MCF 10A (cell line): ENCODE measurements at regions not wholly inside any gene's neighbourhood (a gene's known extent, or its start where the extent isn't known, plus 50 kb on each side); places are given as distances from the start of the nearest gene placed in this dataset.

Source experiments
- BruUV-seq: library from RNA; stranded (reverse); fragments of 400-500 nt; replicated peaks from 2 replicates; lab custom pipeline; 2021; lab: Mats Ljungman, UMichigan
- CTCF ChIA-PET: fragments of 300-600 bp; sonication (Branson Sonifier 250); formaldehyde crosslinking; extraction: SDS; loops from one replicate; lab custom pipeline; 2021; ENCODE audit warnings: antibody characterized with exemption, inconsistent platforms; lab: Yijun Ruan, JAX
- POLR2A ChIA-PET: fragments of 300-600, 350-650 bp; sonication (Branson Sonifier 250); formaldehyde crosslinking; extraction: SDS; loops from one replicate; lab custom pipeline; 2020; ENCODE audit warnings: antibody characterized with exemption, inconsistent platforms; lab: Yijun Ruan, JAX
- DNase-seq: peaks from one replicate; pipeline ENCODE4 v3.0.0-alpha.2; 2018; ENCODE audit not compliant: unreplicated experiment
- H3K27ac Mint-ChIP-seq: one replicate; pipeline ENCODE4 v1.8.0; 2022; ENCODE audit warnings: mild to moderate bottlenecking, low read depth, mixed read lengths; ENCODE audit not compliant: unreplicated experiment
- H3K27me3 Mint-ChIP-seq: one replicate; pipeline ENCODE4 v1.8.0; 2022; ENCODE audit warnings: mixed read lengths; ENCODE audit not compliant: insufficient read depth, unreplicated experiment
- H3K36me3 Mint-ChIP-seq: one replicate; pipeline ENCODE4 v1.8.0; 2022; ENCODE audit warnings: mild to moderate bottlenecking, moderate library complexity, mixed read lengths; ENCODE audit not compliant: insufficient read depth, unreplicated experiment
- H3K4me1 Mint-ChIP-seq: one replicate; pipeline ENCODE4 v1.8.0; 2022; ENCODE audit warnings: mixed read lengths; ENCODE audit not compliant: insufficient read depth, unreplicated experiment
- H3K4me3 Mint-ChIP-seq: one replicate; pipeline ENCODE4 v1.8.0; 2022; ENCODE audit warnings: mild to moderate bottlenecking, moderate library complexity, mixed read lengths; ENCODE audit not compliant: unreplicated experiment
- H3K9me3 Mint-ChIP-seq: one replicate; pipeline ENCODE4 v1.8.0; 2022; ENCODE audit warnings: mixed read lengths; ENCODE audit not compliant: unreplicated experiment
- intact Hi-C: fragments of 100-400 bp; cut with micrococcal nuclease; formaldehyde crosslinking; loops from 2 replicates; pipeline ENCODE4 v1.14.1; 2022
- TF ChIP-seq, protein P1 (sequence below): fragments of 200-600 bp; IDR thresholded peaks from one replicate; pipeline ENCODE4 v1.8.0; 2022; ENCODE audit warnings: antibody characterized with exemption, mild to moderate bottlenecking; ENCODE audit not compliant: unreplicated experiment

GRCh38 chr4:52256522-52256921, 205.4 kb downstream of the SPATA18 start:
- no peaks in the 10 kb centered on the region for H3K27me3 Mint-ChIP-seq
- ChIA-PET POLR2A (no interaction called here), CTCF (no interaction called here)
- no peak overlapping the region for H3K27ac Mint-ChIP-seq
- peaks cover 12% of the 10 kb centered on the region for H3K9me3 Mint-ChIP-seq
- no peak for DNase-seq
- TF ChIP-seq, protein P1, sequence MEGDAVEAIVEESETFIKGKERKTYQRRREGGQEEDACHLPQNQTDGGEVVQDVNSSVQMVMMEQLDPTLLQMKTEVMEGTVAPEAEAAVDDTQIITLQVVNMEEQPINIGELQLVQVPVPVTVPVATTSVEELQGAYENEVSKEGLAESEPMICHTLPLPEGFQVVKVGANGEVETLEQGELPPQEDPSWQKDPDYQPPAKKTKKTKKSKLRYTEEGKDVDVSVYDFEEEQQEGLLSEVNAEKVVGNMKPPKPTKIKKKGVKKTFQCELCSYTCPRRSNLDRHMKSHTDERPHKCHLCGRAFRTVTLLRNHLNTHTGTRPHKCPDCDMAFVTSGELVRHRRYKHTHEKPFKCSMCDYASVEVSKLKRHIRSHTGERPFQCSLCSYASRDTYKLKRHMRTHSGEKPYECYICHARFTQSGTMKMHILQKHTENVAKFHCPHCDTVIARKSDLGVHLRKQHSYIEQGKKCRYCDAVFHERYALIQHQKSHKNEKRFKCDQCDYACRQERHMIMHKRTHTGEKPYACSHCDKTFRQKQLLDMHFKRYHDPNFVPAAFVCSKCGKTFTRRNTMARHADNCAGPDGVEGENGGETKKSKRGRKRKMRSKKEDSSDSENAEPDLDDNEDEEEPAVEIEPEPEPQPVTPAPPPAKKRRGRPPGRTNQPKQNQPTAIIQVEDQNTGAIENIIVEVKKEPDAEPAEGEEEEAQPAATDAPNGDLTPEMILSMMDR: no peak
- H3K4me3 Mint-ChIP-seq: no peak overlapping the region
- intact Hi-C loops: no loop called here
- no peaks in the 10 kb centered on the region for H3K36me3 Mint-ChIP-seq
- no TSS peak for BruUV-seq
- H3K4me1 Mint-ChIP-seq: no peaks in the 10 kb centered on the region

DNA sequence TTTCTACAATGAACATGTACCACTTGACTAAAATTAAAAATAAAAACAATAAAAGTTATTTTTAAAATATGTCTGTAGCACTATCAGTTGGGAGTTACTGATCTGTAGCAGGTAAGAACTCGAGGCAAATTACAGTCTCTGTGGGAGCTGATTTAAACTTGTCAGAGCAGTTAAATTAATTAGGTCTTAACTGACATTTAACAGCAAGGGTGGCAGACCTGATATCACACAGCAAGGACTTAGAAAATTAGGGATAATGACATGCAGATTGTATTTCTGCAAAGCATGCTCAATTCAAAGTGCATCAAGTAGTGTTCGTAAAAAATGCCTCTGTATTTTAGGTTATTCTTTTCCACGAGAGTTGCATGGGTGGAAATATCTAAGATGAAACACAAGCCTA, 208.9 kb downstream of the SPATA18 start:
- BruUV-seq: no TSS peak
- Mint-ChIP-seq H3K4me1 (no peaks in the 10 kb centered on the region), H3K4me3 (no peak overlapping the region), H3K36me3 (no peaks in the 10 kb centered on the region), H3K9me3 (no peaks in the 10 kb centered on the region), H3K27me3 (no peaks in the 10 kb centered on the region), H3K27ac (no peak overlapping the region)
- TF ChIP-seq, protein P1: no peak
- ChIA-PET POLR2A (no interaction called here), CTCF (interaction anchor here (0.6 to 0.7 kb wide), 3 partner anchors 13 to 750 kb away, joined by 3 to 4 read pairs (median 3); no protein-coding TSS in a partner anchor)
- intact Hi-C loops: no loop called here
- no peak for DNase-seq

DNA sequence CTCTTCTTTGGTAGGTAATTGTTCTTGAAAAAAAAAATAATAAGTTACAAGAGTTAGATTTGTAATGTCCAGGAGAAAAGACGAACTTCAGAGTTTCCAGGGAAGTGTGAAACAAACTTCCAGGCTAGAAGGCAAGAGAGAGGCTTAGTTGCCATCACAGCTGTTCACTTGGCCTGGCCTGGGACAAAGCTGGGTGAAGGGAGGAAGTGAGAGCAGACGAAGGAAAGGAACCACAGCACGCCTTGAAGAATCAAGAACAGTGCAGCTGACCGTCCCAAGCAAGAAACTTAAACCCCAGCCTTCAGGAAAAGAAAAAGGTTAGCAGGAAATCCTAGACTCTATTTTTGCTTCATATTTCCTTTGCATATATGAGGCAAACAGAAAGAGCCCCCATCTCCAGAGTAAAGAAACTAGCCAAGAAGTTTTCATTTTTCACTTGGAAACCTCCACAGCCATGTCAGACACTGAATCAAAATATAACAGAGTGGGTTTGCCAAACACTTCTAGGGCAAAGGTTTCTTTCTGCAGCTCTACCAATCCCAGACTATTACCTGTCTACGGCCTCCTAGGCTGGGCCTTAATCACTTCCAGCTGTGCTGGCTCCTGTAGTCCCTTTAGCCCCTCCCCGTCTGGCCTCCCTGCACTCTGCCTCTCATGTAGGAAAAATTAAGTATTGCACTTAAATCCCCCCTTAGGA, 209.6 kb downstream of the SPATA18 start:
- intact Hi-C loops: no loop called here
- Mint-ChIP-seq H3K27ac (no peak overlapping the region), H3K36me3 (no peaks in the 10 kb centered on the region), H3K4me1 (no peaks in the 10 kb centered on the region), H3K27me3 (no peaks in the 10 kb centered on the region), H3K4me3 (no peak overlapping the region), H3K9me3 (no peaks in the 10 kb centered on the region)
- POLR2A ChIA-PET: no interaction called here
- no TSS peak for BruUV-seq
- TF ChIP-seq, protein P1: no peak
- CTCF ChIA-PET: interaction anchor here (0.6 to 0.7 kb wide), 3 partner anchors 14 to 749 kb away, joined by 3 to 4 read pairs (median 3); no protein-coding TSS in a partner anchor
- DNase-seq: no peak

DNA sequence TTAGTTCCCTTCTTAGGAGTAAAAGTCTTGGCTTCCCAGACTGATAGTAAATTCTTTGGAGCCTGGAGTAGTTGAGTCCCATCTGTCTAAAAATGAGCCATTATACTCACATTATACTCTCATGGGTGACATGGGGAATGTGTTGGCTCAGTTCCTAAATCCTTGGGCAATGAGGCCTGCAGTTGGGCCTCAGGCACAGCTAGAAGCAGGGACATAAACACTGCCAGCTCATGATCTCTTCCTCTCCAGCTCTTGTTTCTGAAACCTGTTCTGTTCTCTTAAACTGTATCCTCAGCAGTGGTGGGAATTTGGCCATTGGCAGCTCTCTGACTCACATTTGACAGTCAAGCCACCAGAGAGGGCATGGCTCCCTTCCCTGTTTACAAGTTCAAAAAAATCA, 212.5 kb downstream of the SPATA18 start:
- TF ChIP-seq, protein P1: no peak
- intact Hi-C loops: no loop called here
- BruUV-seq: no TSS peak
- Mint-ChIP-seq H3K27ac (no peak overlapping the region), H3K4me1 (no peaks in the 10 kb centered on the region), H3K9me3 (no peaks in the 10 kb centered on the region), H3K27me3 (no peaks in the 10 kb centered on the region), H3K4me3 (no peak overlapping the region), H3K36me3 (no peaks in the 10 kb centered on the region)
- POLR2A ChIA-PET: no interaction called here
- CTCF ChIA-PET: interaction anchor here (0.6 to 1.2 kb wide), 2 partner anchors 29 to 720 kb away, joined by 3 read pairs; no protein-coding TSS in a partner anchor
- DNase-seq: peak; percentile 33
